ENCODE measurements at regions not wholly inside any gene's neighbourhood (a gene's known extent, or its start where the extent isn't known, plus 50 kb on each side); places are given as distances from the start of the nearest gene placed in this dataset.

DNA sequence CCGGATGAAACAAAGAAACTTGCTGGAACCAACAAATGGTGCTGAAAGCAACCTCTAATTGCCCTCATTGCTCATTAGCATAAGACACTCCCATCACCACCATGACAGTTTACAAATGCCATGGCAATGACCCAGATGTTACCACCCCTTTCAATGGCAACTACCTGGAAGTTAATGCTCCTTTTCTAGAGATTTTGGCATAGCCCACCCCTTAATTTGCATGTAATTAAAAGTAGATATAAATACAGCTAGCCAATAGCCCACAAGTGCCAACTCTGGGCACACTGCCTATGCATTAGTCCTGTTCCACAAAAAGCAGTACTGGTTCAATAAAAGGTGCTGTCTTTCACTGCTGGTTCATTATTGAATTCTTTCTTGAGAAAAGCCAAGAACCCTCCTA lies 410.3 kb upstream of the PPP1R2C start:
- H3K4me3 Mint-ChIP-seq, result no peak overlapping the region
- ChIA-PET POLR2A (no interaction called here), CTCF (no interaction called here)
- H3K9me3 Mint-ChIP-seq, result peaks cover 2% of the 10 kb centered on the region
- H3K36me3 Mint-ChIP-seq, result no peaks in the 10 kb centered on the region
- intact Hi-C loops (cut with micrococcal nuclease), result no loop called here
- H3K27me3 Mint-ChIP-seq, result no peaks in the 10 kb centered on the region
- no peak overlapping the region for H3K27ac Mint-ChIP-seq
- no peaks in the 10 kb centered on the region for H3K4me1 Mint-ChIP-seq (ENCODE audit: low read depth)
- DNase-seq, result no peak

DNA sequence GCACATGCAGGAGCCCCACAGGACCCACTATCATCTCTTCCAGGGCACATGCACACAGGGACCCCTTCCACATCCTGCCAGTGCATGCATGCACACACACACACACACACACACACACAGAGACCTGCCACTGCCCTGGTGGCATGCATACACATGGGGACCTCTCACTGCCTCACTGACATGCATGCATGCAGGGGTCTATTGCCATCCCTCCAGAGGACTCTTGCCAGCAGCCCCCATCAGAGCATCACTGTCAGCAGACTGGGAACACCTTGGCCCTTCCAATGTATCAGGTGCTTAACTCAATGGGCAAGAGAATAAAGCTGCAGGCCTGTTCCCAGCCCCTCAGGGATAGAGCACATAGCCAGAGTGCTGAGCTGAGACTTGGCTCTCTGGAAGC lies 433.6 kb upstream of the PPP1R2C start:
- ChIA-PET CTCF (no interaction called here), POLR2A (no interaction called here)
- H3K27ac Mint-ChIP-seq, result no peak overlapping the region
- H3K36me3 Mint-ChIP-seq, result peaks cover 6% of the 10 kb centered on the region
- intact Hi-C loops (cut with micrococcal nuclease), result no loop called here
- H3K9me3 Mint-ChIP-seq, result peaks cover 35% of the 10 kb centered on the region
- no peaks in the 10 kb centered on the region for H3K4me1 Mint-ChIP-seq (ENCODE audit: low read depth)
- H3K27me3 Mint-ChIP-seq, result no peaks in the 10 kb centered on the region
- no peak for DNase-seq
- no peak overlapping the region for H3K4me3 Mint-ChIP-seq

DNA sequence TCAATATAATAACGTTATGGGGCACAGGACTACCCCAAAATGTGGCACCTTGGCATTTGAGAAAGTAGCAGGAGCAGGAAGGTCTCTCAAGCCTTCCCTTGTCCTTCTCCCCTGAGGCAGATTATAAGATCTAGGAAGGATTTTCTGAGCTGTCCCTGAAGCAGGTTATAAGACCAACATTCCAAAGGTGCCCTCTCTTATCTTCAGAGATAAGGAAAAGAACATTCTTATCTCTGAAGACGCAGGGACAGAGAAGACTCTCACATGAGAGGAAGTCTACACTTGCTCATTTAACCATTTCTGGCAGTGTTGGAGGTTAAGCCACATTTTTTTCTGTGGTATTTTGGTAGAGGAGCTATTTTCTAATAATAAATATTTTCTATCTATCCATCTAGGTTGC lies 437.9 kb upstream of the MAOA start:
- Mint-ChIP-seq H3K36me3 (peaks cover 1% of the 10 kb centered on the region), H3K4me3 (no peak overlapping the region), H3K27me3 (no peaks in the 10 kb centered on the region), H3K27ac (no peak overlapping the region), H3K9me3 (peaks cover 22% of the 10 kb centered on the region), H3K4me1 (ENCODE audit: low read depth) (no peaks in the 10 kb centered on the region)
- intact Hi-C loops (cut with micrococcal nuclease), result no loop called here
- DNase-seq, result no peak
- POLR2A ChIA-PET, result no interaction called here
- CTCF ChIA-PET, result interaction anchor here (0.7 kb wide), 1 partner anchor 65 kb away, joined by 3 read pairs; no protein-coding TSS in a partner anchor

DNA sequence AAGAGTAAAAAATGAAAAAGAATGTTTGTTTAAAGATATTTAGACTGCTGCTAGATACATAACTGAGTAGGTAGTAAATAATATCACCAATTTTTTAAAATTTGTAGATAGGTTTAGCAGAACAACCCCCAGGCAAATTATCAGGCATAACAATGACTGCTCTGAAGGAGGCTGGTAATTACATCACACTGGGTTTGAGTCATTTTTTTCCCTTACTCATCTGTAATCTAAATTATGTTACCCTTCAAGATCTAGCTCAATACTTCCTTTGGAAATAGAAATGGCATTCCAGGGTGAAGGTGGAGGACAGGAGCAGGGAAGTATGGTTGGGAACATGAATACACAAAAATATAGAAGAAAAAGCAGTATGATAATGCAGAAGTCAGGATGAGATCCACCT lies 431.6 kb upstream of the MAOA start:
- H3K4me1 Mint-ChIP-seq (ENCODE audit: low read depth), result no peaks in the 10 kb centered on the region
- H3K27ac Mint-ChIP-seq, result no peak overlapping the region
- DNase-seq, result no peak
- intact Hi-C loops (cut with micrococcal nuclease), result no loop called here
- POLR2A ChIA-PET, result no interaction called here
- no peak overlapping the region for H3K4me3 Mint-ChIP-seq
- no peaks in the 10 kb centered on the region for H3K27me3 Mint-ChIP-seq
- H3K36me3 Mint-ChIP-seq, result no peaks in the 10 kb centered on the region
- H3K9me3 Mint-ChIP-seq, result no peaks in the 10 kb centered on the region
- CTCF ChIA-PET, result no interaction called here

DNA sequence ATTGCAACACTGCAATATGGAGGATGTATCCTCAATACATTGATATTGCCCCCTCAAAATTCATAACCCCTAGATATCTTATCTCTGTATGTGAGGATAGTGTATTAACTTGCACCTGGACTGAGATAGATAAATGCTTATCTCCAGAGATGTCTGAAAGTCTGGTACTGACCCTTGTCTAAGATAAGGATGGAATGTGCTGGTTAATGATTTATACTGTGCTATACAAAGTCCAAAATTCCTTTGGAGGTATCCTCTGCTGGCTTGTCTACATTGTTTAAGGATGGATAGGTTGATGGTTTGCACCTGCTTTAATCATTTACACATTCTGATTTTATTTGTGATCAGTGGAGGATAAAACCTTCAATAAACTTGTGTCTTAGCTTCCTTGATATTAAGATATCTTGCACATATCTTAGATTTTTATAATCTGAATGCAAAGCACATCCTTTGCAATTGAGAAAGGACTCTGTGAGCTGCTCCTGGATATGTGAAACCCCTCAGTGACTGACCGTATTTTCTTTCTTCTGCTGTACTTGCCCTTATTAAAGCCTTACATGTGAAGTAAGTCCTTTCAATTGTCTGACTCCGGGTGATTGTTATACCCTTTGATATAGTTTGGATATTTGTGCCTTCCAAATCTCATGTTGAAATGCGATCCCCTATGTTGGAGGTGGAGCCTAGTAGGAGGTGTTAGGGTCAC lies 430.3 kb upstream of the MAOA start:
- POLR2A ChIA-PET, result no interaction called here
- no peak for DNase-seq
- no peaks in the 10 kb centered on the region for H3K27me3 Mint-ChIP-seq
- intact Hi-C loops (cut with micrococcal nuclease), result no loop called here
- H3K36me3 Mint-ChIP-seq, result no peaks in the 10 kb centered on the region
- CTCF ChIA-PET, result no interaction called here
- no peak overlapping the region for H3K4me3 Mint-ChIP-seq
- H3K27ac Mint-ChIP-seq, result no peak overlapping the region
- H3K9me3 Mint-ChIP-seq, result no peaks in the 10 kb centered on the region
- no peaks in the 10 kb centered on the region for H3K4me1 Mint-ChIP-seq (ENCODE audit: low read depth)

DNA sequence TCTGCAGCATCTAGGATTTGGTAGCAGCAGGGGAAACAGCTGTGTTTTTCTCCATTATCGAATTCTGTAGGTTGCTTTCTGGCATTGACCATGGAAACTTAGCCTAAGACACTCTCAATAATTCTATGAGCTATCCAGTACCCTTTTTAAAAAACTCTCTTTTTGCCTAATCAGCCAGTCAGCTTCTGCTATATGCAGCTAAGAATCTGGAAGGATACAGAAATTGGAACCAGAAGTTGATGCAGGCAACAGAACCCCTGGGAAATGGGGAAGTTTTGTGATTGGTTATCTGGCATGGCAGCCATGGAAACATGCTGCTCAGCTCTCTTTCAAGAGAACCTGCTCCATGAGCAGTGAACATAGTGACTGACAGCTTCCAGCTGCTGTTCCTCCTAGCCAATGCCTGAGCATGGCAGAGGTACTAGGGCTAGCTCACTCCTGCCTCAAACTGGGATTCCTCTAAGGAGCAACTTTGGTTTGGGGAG lies 417.6 kb upstream of the MAOA start:
- no peaks in the 10 kb centered on the region for H3K36me3 Mint-ChIP-seq
- intact Hi-C loops (cut with micrococcal nuclease), result no loop called here
- no peak overlapping the region for H3K4me3 Mint-ChIP-seq
- no peak overlapping the region for H3K27ac Mint-ChIP-seq
- DNase-seq, result no peak
- no peaks in the 10 kb centered on the region for H3K9me3 Mint-ChIP-seq
- no peaks in the 10 kb centered on the region for H3K27me3 Mint-ChIP-seq
- no peaks in the 10 kb centered on the region for H3K4me1 Mint-ChIP-seq (ENCODE audit: low read depth)
- ChIA-PET CTCF (no interaction called here), POLR2A (no interaction called here)

DNA sequence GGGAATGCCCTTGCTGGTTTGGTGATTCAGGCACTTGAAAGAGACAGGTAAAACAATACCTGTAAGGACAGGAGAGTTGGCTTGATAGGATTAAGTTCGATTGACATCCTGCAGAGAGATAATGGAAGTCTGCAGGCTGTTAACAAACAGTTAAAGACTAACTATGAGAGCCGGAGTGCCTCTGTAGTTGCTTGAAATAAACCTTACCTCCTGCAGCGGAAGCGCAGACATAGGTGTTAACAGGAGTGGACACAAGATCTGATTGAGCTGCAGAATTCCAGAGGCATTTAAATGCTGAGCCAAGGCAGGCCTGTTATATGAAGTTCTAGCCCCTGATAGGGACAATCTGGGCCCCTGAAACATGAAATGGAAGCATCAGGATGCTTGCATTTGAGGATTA lies 416.7 kb upstream of the MAOA start:
- CTCF ChIA-PET, result no interaction called here
- Mint-ChIP-seq H3K4me1 (ENCODE audit: low read depth) (no peaks in the 10 kb centered on the region), H3K9me3 (no peaks in the 10 kb centered on the region), H3K4me3 (no peak overlapping the region), H3K27me3 (no peaks in the 10 kb centered on the region), H3K27ac (no peak overlapping the region), H3K36me3 (no peaks in the 10 kb centered on the region)
- POLR2A ChIA-PET, result no interaction called here
- no peak for DNase-seq
- intact Hi-C loops (cut with micrococcal nuclease), result no loop called here

DNA sequence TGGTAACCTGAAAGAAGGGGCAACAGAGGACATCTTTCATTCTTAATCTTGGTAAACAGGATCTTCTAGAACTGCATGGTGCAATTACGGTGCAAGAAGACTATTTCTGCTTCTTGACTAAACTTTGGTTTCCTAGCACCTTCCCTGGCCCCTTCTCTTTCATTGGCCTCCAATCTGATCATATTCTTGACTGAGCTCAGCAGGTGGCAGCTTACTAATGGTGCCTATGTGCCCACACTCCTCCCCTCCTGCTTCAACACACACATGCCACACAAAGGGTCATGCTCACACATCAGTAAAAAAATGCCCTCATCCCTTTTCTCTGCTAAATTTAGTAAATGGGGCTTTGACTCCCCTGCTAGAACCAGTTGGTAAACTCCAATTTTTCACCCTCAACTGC lies 400.5 kb upstream of the MAOA start:
- POLR2A ChIA-PET, result no interaction called here
- CTCF ChIA-PET, result no interaction called here
- Mint-ChIP-seq H3K9me3 (peaks cover 4% of the 10 kb centered on the region), H3K36me3 (no peaks in the 10 kb centered on the region), H3K27ac (no peak overlapping the region), H3K4me3 (no peak overlapping the region), H3K4me1 (ENCODE audit: low read depth) (no peaks in the 10 kb centered on the region), H3K27me3 (no peaks in the 10 kb centered on the region)
- intact Hi-C loops (cut with micrococcal nuclease), result no loop called here
- DNase-seq, result no peak

DNA sequence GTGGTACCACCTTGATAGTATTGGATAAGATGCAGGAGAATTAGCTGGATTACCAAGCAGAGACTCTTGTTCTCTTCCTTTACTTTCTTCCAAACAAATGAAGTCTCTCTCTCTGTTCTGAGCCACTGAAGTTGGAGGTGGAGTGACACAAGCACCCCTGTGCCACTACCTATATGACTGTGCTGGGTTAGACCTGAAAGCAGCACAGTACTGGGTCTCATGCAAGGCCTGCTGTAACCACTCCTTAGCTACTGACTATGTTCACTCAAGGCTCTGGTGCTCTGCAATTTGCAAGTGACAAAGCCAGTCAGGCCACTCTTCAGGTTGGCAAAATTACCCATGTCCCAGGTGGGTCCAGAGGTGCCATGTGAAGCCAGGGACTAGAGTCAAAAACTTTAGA lies 389.6 kb upstream of the MAOA start:
- no peak overlapping the region for H3K27ac Mint-ChIP-seq
- no peaks in the 10 kb centered on the region for H3K36me3 Mint-ChIP-seq
- no peaks in the 10 kb centered on the region for H3K4me1 Mint-ChIP-seq (ENCODE audit: low read depth)
- POLR2A ChIA-PET, result no interaction called here
- peaks cover 9% of the 10 kb centered on the region for H3K9me3 Mint-ChIP-seq
- intact Hi-C loops (cut with micrococcal nuclease), result no loop called here
- no peak for DNase-seq
- no peaks in the 10 kb centered on the region for H3K27me3 Mint-ChIP-seq
- CTCF ChIA-PET, result no interaction called here
- H3K4me3 Mint-ChIP-seq, result no peak overlapping the region

DNA sequence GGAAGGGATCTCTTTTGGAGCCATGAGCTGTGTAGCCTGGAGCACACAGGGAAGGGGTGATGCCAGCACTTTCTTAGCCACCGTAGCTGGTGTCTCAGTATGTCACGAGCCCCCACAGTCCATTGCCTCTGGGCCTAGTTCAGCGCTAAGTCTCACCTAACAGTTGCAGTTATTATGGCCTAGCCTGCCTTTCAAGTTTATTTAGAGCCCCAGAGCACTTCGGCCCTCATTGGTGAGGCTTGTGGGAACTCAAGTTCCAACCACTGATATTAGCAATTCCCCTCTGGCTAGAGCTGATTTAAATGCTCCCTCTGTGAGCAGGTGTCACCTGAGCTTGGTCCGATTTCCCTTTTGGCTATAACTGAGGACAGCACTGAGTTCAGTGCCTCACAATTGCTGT lies 388.4 kb upstream of the MAOA start:
- CTCF ChIA-PET, result no interaction called here
- no peak overlapping the region for H3K4me3 Mint-ChIP-seq
- peaks cover 6% of the 10 kb centered on the region for H3K9me3 Mint-ChIP-seq

DNA sequence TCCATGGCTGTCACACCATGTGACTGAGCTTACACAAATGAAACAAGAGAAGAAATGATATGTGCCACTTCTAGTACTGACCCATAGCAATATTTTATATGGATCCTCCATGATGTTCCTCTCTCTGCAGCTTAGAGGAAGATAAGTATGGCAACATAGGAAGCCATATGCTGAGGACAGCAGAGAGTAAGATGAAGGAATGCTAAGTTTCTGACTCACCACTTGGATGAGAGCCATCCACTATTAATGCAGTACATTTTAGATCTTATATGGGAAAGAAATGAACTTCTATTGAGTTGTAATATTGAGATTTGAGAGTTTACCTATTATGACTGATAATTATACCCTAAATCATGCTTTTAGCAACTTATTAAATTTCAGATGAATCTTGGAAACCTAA lies 386.9 kb upstream of the MAOA start:
- no peak overlapping the region for H3K4me3 Mint-ChIP-seq
- no peaks in the 10 kb centered on the region for H3K36me3 Mint-ChIP-seq
- DNase-seq, result no peak
- ChIA-PET CTCF (no interaction called here), POLR2A (no interaction called here)
- H3K4me1 Mint-ChIP-seq (ENCODE audit: low read depth), result no peaks in the 10 kb centered on the region
- intact Hi-C loops (cut with micrococcal nuclease), result no loop called here
- H3K27me3 Mint-ChIP-seq, result no peaks in the 10 kb centered on the region
- H3K27ac Mint-ChIP-seq, result no peak overlapping the region
- peaks cover 6% of the 10 kb centered on the region for H3K9me3 Mint-ChIP-seq

More for the DNA sequence above, 388.4 kb upstream of the MAOA start:
- Mint-ChIP-seq H3K27me3 (no peaks in the 10 kb centered on the region), H3K36me3 (no peaks in the 10 kb centered on the region), H3K4me1 (ENCODE audit: low read depth) (no peaks in the 10 kb centered on the region), H3K27ac (no peak overlapping the region)
- intact Hi-C loops (cut with micrococcal nuclease), result no loop called here
- POLR2A ChIA-PET, result no interaction called here
- no peak for DNase-seq

DNA sequence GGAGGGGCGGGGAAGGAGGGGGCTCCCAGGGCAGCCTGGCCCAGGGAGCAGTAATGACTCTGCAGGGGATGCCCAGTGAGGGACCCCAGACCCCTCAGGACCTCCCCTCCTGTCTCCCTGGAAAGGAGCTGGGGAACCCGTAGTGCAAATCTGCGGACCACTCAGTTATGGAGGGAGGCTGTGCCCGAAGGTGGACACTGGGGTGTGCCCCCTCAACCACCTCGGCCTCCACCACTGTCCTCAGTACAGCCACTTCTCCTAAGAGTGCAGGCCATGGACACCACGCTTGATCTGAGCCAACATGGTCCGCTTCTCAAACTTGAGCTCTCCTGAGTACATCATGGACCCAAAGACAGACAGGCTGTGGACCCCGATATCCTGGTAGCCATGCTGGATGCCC lies 378.2 kb upstream of the MAOA start:
- ChIA-PET POLR2A (no interaction called here), CTCF (no interaction called here)
- Mint-ChIP-seq H3K4me1 (ENCODE audit: low read depth) (no peaks in the 10 kb centered on the region), H3K4me3 (no peak overlapping the region), H3K36me3 (no peaks in the 10 kb centered on the region), H3K27ac (no peak overlapping the region), H3K9me3 (peaks cover 3% of the 10 kb centered on the region), H3K27me3 (no peaks in the 10 kb centered on the region)
- intact Hi-C loops (cut with micrococcal nuclease), result no loop called here
- no peak for DNase-seq

DNA sequence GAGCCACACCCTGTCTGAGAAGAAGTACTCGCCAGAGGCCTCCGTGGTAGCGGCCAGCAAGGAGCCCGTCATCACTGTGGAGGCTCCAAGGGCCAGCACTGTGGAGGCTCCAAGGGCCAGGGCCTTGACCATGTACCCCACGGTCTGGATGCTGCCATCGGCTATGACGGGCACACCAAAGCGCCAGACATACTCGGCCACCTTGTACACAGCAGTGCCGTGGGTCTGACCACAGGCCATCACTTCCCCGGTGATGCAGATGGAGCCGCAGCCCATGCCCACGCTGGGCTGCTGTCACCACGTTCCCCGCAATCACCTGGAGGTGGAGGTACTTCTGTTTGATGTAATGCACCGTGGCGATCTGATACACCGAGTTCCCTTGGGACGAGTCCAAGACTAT lies 377.7 kb upstream of the MAOA start:
- no peaks in the 10 kb centered on the region for H3K27me3 Mint-ChIP-seq
- no peak for DNase-seq
- no peak overlapping the region for H3K27ac Mint-ChIP-seq
- no peaks in the 10 kb centered on the region for H3K4me1 Mint-ChIP-seq (ENCODE audit: low read depth)
- H3K9me3 Mint-ChIP-seq, result peaks cover 3% of the 10 kb centered on the region
- ChIA-PET CTCF (no interaction called here), POLR2A (no interaction called here)
- no peak overlapping the region for H3K4me3 Mint-ChIP-seq
- intact Hi-C loops (cut with micrococcal nuclease), result no loop called here
- H3K36me3 Mint-ChIP-seq, result no peaks in the 10 kb centered on the region
